ENCODE measurements at regions not wholly inside any gene's neighbourhood (a gene's known extent, or its start where the extent isn't known, plus 50 kb on each side); places are given as distances from the start of the nearest gene placed in this dataset.
"Not testable (repeated sequence)": the region's sequence is repeated elsewhere in the genome, so short reads cannot be mapped to it uniquely, and the experiment has no call there.

DNA sequence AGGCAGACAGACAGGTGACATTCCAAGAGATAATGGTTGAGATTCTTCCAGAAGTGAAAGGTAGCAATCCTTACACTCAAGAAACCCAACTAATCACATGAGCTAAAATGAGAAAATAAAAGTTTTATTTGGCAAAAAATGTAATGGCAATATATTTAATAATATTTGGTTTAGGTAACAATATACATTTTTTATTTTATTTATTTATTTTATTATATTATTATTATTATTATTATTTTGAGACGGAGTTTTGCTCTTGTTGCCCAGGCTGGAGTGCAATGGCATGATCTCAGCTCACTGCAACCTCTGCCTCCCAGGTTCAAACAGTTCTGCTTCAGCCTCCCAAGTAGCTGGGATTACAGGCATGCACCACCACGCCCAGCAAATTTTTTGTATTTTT lies 74.6 kb upstream of the TET2 start:
- TF ChIP-seq, protein P1, sequence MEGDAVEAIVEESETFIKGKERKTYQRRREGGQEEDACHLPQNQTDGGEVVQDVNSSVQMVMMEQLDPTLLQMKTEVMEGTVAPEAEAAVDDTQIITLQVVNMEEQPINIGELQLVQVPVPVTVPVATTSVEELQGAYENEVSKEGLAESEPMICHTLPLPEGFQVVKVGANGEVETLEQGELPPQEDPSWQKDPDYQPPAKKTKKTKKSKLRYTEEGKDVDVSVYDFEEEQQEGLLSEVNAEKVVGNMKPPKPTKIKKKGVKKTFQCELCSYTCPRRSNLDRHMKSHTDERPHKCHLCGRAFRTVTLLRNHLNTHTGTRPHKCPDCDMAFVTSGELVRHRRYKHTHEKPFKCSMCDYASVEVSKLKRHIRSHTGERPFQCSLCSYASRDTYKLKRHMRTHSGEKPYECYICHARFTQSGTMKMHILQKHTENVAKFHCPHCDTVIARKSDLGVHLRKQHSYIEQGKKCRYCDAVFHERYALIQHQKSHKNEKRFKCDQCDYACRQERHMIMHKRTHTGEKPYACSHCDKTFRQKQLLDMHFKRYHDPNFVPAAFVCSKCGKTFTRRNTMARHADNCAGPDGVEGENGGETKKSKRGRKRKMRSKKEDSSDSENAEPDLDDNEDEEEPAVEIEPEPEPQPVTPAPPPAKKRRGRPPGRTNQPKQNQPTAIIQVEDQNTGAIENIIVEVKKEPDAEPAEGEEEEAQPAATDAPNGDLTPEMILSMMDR (IDR thresholded peaks at IDR 0.05; ENCODE audit: poor library complexity) = not testable (repeated sequence)
- TF ChIP-seq EZH2 (IDR thresholded peaks at IDR 0.05; ENCODE audit: borderline replicate concordance) = not testable (repeated sequence)
